Duodenal mucosa (tissue), 2 donors: ENCODE measurements at regions not wholly inside any gene's neighbourhood (a gene's known extent, or its start where the extent isn't known, plus 50 kb on each side); places are given as distances from the start of the nearest gene placed in this dataset.

Source experiments
- H3K27ac ChIP-seq: one replicate; pipeline ENCODE4 v1.7.0; 2013; ENCODE audit warnings: low read depth, low read length
- H3K27me3 ChIP-seq, 2 donors: one replicate each; pipeline ENCODE4 v1.7.0; 2013; ENCODE audit warnings: low read length in 2 of 2, control low read depth in 1 of 2; ENCODE audit not compliant: insufficient read depth in 2 of 2, control insufficient read depth in 1 of 2
- H3K36me3 ChIP-seq, 2 donors: one replicate each; pipeline ENCODE4 v1.7.0; 2013; ENCODE audit warnings: low read length in 2 of 2, control low read depth in 1 of 2; ENCODE audit not compliant: insufficient read depth in 2 of 2, control insufficient read depth in 1 of 2
- H3K4me1 ChIP-seq, 2 donors: one replicate each; pipeline ENCODE4 v1.7.0; 2013; ENCODE audit warnings: low read length in 2 of 2, control low read depth in 1 of 2; ENCODE audit not compliant: insufficient read depth in 2 of 2, control insufficient read depth in 1 of 2
- H3K4me3 ChIP-seq, 2 donors: one replicate each; pipeline ENCODE4 v1.7.0; 2013; ENCODE audit warnings: low read length in 2 of 2, low read depth in 1 of 2
- H3K9ac ChIP-seq, 2 donors: one replicate each; pipeline ENCODE4 v1.7.0; 2013; ENCODE audit warnings: low read length in 2 of 2, low read depth in 1 of 2
- H3K9me3 ChIP-seq, 2 donors: one replicate each; pipeline ENCODE4 v1.7.0; 2013; ENCODE audit warnings: low read length in 2 of 2, control low read depth in 1 of 2; ENCODE audit not compliant: control insufficient read depth in 1 of 2

- no peak overlapping the region for H3K9ac ChIP-seq
These were observed 50.8 kb upstream of the GADL1 start for GRCh38 chr3:30945291-30945690.

GRCh38 chr3:30948426-30948825 lies 54.0 kb upstream of the GADL1 start:
- Histone ChIP-seq H3K36me3 (no peaks in the 10 kb centered on the region), H3K9me3 (no peaks in the 10 kb centered on the region), H3K9ac (no peak overlapping the region), H3K27ac (no peak overlapping the region), H3K4me1 (no peaks in the 10 kb centered on the region), H3K27me3 (no peaks in the 10 kb centered on the region), H3K4me3 (no peak overlapping the region)

More at GRCh38 chr3:30945291-30945690, 50.8 kb upstream of the GADL1 start:
- Histone ChIP-seq H3K4me3 (no peak overlapping the region), H3K4me1 (no peaks in the 10 kb centered on the region), H3K9me3 (no peaks in the 10 kb centered on the region), H3K36me3 (no peaks in the 10 kb centered on the region), H3K27ac (no peak overlapping the region), H3K27me3 (no peaks in the 10 kb centered on the region)

- H3K4me1 ChIP-seq: no peaks in the 10 kb centered on the region
- no peak overlapping the region for H3K27ac ChIP-seq
These were observed 57.4 kb upstream of the GADL1 start for GRCh38 chr3:30951826-30952225.

GRCh38 chr3:30952786-30953185 lies 58.3 kb upstream of the GADL1 start:
- H3K4me3 ChIP-seq: no peak overlapping the region
- no peak overlapping the region for H3K9ac ChIP-seq
- no peaks in the 10 kb centered on the region for H3K4me1 ChIP-seq
- no peaks in the 10 kb centered on the region for H3K27me3 ChIP-seq
- no peaks in the 10 kb centered on the region for H3K9me3 ChIP-seq
- no peak overlapping the region for H3K27ac ChIP-seq
- H3K36me3 ChIP-seq: no peaks in the 10 kb centered on the region

More at GRCh38 chr3:30951826-30952225, 57.4 kb upstream of the GADL1 start:
- H3K4me3 ChIP-seq: no peak overlapping the region
- no peaks in the 10 kb centered on the region for H3K27me3 ChIP-seq
- no peak overlapping the region for H3K9ac ChIP-seq
- no peaks in the 10 kb centered on the region for H3K36me3 ChIP-seq
- no peaks in the 10 kb centered on the region for H3K9me3 ChIP-seq

- Histone ChIP-seq H3K27ac (no peak overlapping the region), H3K36me3 (no peaks in the 10 kb centered on the region)
These were observed 60.0 kb upstream of the GADL1 start for GRCh38 chr3:30954426-30954825.

GRCh38 chr3:30962084-30962483 lies 67.6 kb upstream of the GADL1 start:
- Histone ChIP-seq H3K36me3 (no peaks in the 10 kb centered on the region), H3K4me3 (no peak overlapping the region), H3K9me3 (no peaks in the 10 kb centered on the region), H3K27ac (no peak overlapping the region), H3K9ac (no peak overlapping the region), H3K27me3 (no peaks in the 10 kb centered on the region), H3K4me1 (no peaks in the 10 kb centered on the region)

More at GRCh38 chr3:30954426-30954825, 60.0 kb upstream of the GADL1 start:
- H3K4me3 ChIP-seq: no peak overlapping the region
- no peaks in the 10 kb centered on the region for H3K9me3 ChIP-seq
- no peaks in the 10 kb centered on the region for H3K4me1 ChIP-seq
- H3K27me3 ChIP-seq: no peaks in the 10 kb centered on the region
- H3K9ac ChIP-seq: no peak overlapping the region

GRCh38 chr3:30962493-30962892 lies 68.0 kb upstream of the GADL1 start:
- Histone ChIP-seq H3K4me3 (no peak overlapping the region), H3K9ac (no peak overlapping the region), H3K4me1 (no peaks in the 10 kb centered on the region), H3K27me3 (no peaks in the 10 kb centered on the region), H3K36me3 (no peaks in the 10 kb centered on the region), H3K27ac (no peak overlapping the region), H3K9me3 (no peaks in the 10 kb centered on the region)

- no peak overlapping the region for H3K27ac ChIP-seq
- no peaks in the 10 kb centered on the region for H3K9me3 ChIP-seq
- H3K4me1 ChIP-seq: no peaks in the 10 kb centered on the region
- H3K36me3 ChIP-seq: no peaks in the 10 kb centered on the region
- H3K27me3 ChIP-seq: no peaks in the 10 kb centered on the region
- no peak overlapping the region for H3K4me3 ChIP-seq
- H3K9ac ChIP-seq: no peak overlapping the region
These were observed 68.8 kb upstream of the GADL1 start for GRCh38 chr3:30963223-30963722.

GRCh38 chr3:30964612-30965011 lies 70.2 kb upstream of the GADL1 start:
- Histone ChIP-seq H3K9me3 (no peaks in the 10 kb centered on the region), H3K36me3 (no peaks in the 10 kb centered on the region), H3K4me3 (no peak overlapping the region), H3K4me1 (no peaks in the 10 kb centered on the region), H3K27ac (no peak overlapping the region), H3K9ac (no peak overlapping the region), H3K27me3 (no peaks in the 10 kb centered on the region)

- no peaks in the 10 kb centered on the region for H3K9me3 ChIP-seq
- H3K9ac ChIP-seq: no peak overlapping the region
- H3K27ac ChIP-seq: no peak overlapping the region
- H3K4me3 ChIP-seq: no peak overlapping the region
- H3K27me3 ChIP-seq: no peaks in the 10 kb centered on the region
- no peaks in the 10 kb centered on the region for H3K4me1 ChIP-seq
- no peaks in the 10 kb centered on the region for H3K36me3 ChIP-seq
These were observed 72.4 kb upstream of the GADL1 start for GRCh38 chr3:30966896-30967295.

- Histone ChIP-seq H3K4me3 (no peak overlapping the region), H3K36me3 (no peaks in the 10 kb centered on the region), H3K27me3 (no peaks in the 10 kb centered on the region), H3K4me1 (no peaks in the 10 kb centered on the region), H3K9me3 (no peaks in the 10 kb centered on the region), H3K27ac (no peak overlapping the region), H3K9ac (no peak overlapping the region)
These were observed 75.7 kb upstream of the GADL1 start for GRCh38 chr3:30970183-30970582.
